ENCODE measurements at regions not wholly inside any gene's neighbourhood (a gene's known extent, or its start where the extent isn't known, plus 50 kb on each side); places are given as distances from the start of the nearest gene placed in this dataset.

- TF ChIP-seq POLR2A (IDR thresholded peaks at IDR 0.05; ENCODE audit: low read depth, low read length) (no peak), POLR2AphosphoS5 (IDR thresholded peaks at IDR 0.05; ENCODE audit: low read depth, low read length) (no peak)
Observed at GRCh38 chr3:145983101-145983500, 177.9 kb downstream of the PLOD2 start.

All from GM12891 (cell line).